OCI-LY1 (cell line): ENCODE measurements at regions not wholly inside any gene's neighbourhood (a gene's known extent, or its start where the extent isn't known, plus 50 kb on each side); places are given as distances from the start of the nearest gene placed in this dataset.

Experiments used
- H2AFZ ChIP-seq: fragments of 200-600 bp; sonication (generic), shearing (Covaris generic); 2 replicates; pipeline ENCODE4 v1.6.0; 2014; ENCODE audit warnings: antibody characterized with exemption, mild to moderate bottlenecking, low read length
- H3F3A ChIP-seq: fragments of 200-600 bp; sonication (generic), shearing (Covaris generic); 2 replicates; pipeline ENCODE4 v1.6.0; 2014; ENCODE audit warnings: mild to moderate bottlenecking, antibody characterized with exemption, low read length, moderate library complexity; ENCODE audit not compliant: insufficient read depth
- H3K27ac ChIP-seq: fragments of 200-600 bp; sonication (generic); 2 replicates; pipeline ENCODE4 v1.5.1; 2014; ENCODE audit warnings: low read length, mixed run types, mild to moderate bottlenecking, low read depth; ENCODE audit not compliant: poor library complexity, severe bottlenecking
- H3K27me3 ChIP-seq: fragments of 200-600 bp; sonication (generic); 2 replicates; pipeline ENCODE4 v1.6.0; 2014; ENCODE audit warnings: antibody characterized with exemption, mild to moderate bottlenecking, low read length, moderate library complexity; ENCODE audit not compliant: insufficient read depth
- H3K36me3 ChIP-seq: fragments of 200-600 bp; sonication (generic); 2 replicates; pipeline ENCODE4 v1.6.1; 2014; ENCODE audit warnings: mild to moderate bottlenecking, antibody characterized with exemption, low read length, moderate library complexity, mixed read lengths; ENCODE audit not compliant: insufficient read depth
- H3K4me1 ChIP-seq: fragments of 200-600 bp; sonication (generic); 2 replicates; pipeline ENCODE4 v1.5.1; 2014; ENCODE audit warnings: mild to moderate bottlenecking, low read length, moderate library complexity; ENCODE audit not compliant: insufficient read depth, severe bottlenecking
- H3K4me2 ChIP-seq: fragments of 200-600 bp; sonication (generic), shearing (Covaris generic); 2 replicates; pipeline ENCODE4 v1.6.1; 2014; ENCODE audit warnings: low read length
- H3K4me3 ChIP-seq: fragments of 200-600 bp; sonication (generic); 2 replicates; pipeline ENCODE4 v1.5.1; 2014; ENCODE audit warnings: low read length, low read depth, mild to moderate bottlenecking, mixed read lengths; ENCODE audit not compliant: poor library complexity, severe bottlenecking
- H3K79me2 ChIP-seq: fragments of 200-600 bp; shearing (Covaris generic); 2 replicates; pipeline ENCODE4 v1.6.1; 2016; ENCODE audit warnings: mixed run types, low read length, mixed read lengths; ENCODE audit not compliant: insufficient read depth
- H3K9ac ChIP-seq: fragments of 200-600 bp; sonication (generic), shearing (Covaris generic); 2 replicates; pipeline ENCODE4 v1.6.1; 2014; ENCODE audit warnings: mild to moderate bottlenecking, low read length, mixed read lengths
- H3K9me2 ChIP-seq: fragments of 200-600 bp; sonication (generic), shearing (Covaris generic); 2 replicates; pipeline ENCODE4 v1.6.1; 2014; ENCODE audit warnings: low read depth, mild to moderate bottlenecking, low read length, mixed read lengths
- H3K9me3 ChIP-seq: fragments of 200-600 bp; shearing (Covaris generic); 2 replicates; pipeline ENCODE4 v1.6.1; 2014; ENCODE audit warnings: low read length, mixed read lengths
- H4K20me1 ChIP-seq: fragments of 200-600 bp; sonication (generic), shearing (Covaris generic); 2 replicates; pipeline ENCODE4 v1.6.0; 2016; ENCODE audit warnings: mild to moderate bottlenecking, low read length; ENCODE audit not compliant: insufficient read depth
- EZH2 ChIP-seq: fragments of 200-600 bp; sonication (generic), shearing (Covaris generic); IDR thresholded peaks from 2 replicates; pipeline ENCODE4 v1.8.0; 2017; ENCODE audit warnings: borderline replicate concordance, mixed run types, mild to moderate bottlenecking, antibody characterized with exemption, low read length, moderate library complexity, mixed read lengths
- TF ChIP-seq, protein P1 (sequence below): fragments of 200-600 bp; sonication (generic), shearing (Covaris generic); IDR thresholded peaks from 2 replicates; pipeline ENCODE4 v1.5.1; 2017; ENCODE audit warnings: mild to moderate bottlenecking, antibody characterized with exemption, low read length, moderate library complexity, mixed read lengths

DNA sequence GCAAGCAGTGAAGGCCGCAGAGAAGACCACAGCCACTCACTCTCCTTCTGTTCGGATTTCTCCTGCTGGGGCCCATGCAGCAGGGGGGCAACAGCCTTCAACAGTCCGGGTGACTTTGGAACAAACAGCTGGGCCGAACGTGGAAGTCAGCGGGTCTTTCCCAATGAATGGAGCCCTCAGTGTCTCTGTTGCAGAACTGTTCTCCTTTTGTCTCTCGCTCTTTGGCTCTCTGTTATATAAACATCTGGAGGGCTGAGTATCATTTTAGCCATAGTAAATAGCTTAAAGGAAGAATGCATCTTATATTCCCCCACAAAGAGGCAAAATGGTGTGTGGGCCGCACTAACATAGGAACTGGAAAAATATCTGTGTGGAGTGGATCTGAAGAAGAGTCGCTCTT is 136.7 kb upstream of the RALGAPA2 start:
- H3F3A ChIP-seq, result no peaks in the 10 kb centered on the region
- H3K4me2 ChIP-seq, result no peak overlapping the region
- H3K9me3 ChIP-seq, result no peaks in the 10 kb centered on the region
- H3K79me2 ChIP-seq, result no peaks in the 10 kb centered on the region
- no peaks in the 10 kb centered on the region for H3K36me3 ChIP-seq
- H3K27me3 ChIP-seq, result no peaks in the 10 kb centered on the region
- no peak overlapping the region for H2AFZ ChIP-seq
- H3K9me2 ChIP-seq, result no peaks in the 10 kb centered on the region
- H3K4me1 ChIP-seq, result no peaks in the 10 kb centered on the region
- no peaks in the 10 kb centered on the region for H4K20me1 ChIP-seq
- no peak overlapping the region for H3K27ac ChIP-seq
- no peak overlapping the region for H3K9ac ChIP-seq
- no peak overlapping the region for H3K4me3 ChIP-seq
- TF ChIP-seq, protein P1, sequence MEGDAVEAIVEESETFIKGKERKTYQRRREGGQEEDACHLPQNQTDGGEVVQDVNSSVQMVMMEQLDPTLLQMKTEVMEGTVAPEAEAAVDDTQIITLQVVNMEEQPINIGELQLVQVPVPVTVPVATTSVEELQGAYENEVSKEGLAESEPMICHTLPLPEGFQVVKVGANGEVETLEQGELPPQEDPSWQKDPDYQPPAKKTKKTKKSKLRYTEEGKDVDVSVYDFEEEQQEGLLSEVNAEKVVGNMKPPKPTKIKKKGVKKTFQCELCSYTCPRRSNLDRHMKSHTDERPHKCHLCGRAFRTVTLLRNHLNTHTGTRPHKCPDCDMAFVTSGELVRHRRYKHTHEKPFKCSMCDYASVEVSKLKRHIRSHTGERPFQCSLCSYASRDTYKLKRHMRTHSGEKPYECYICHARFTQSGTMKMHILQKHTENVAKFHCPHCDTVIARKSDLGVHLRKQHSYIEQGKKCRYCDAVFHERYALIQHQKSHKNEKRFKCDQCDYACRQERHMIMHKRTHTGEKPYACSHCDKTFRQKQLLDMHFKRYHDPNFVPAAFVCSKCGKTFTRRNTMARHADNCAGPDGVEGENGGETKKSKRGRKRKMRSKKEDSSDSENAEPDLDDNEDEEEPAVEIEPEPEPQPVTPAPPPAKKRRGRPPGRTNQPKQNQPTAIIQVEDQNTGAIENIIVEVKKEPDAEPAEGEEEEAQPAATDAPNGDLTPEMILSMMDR, result no peak
- TF ChIP-seq EZH2, result no peak

DNA sequence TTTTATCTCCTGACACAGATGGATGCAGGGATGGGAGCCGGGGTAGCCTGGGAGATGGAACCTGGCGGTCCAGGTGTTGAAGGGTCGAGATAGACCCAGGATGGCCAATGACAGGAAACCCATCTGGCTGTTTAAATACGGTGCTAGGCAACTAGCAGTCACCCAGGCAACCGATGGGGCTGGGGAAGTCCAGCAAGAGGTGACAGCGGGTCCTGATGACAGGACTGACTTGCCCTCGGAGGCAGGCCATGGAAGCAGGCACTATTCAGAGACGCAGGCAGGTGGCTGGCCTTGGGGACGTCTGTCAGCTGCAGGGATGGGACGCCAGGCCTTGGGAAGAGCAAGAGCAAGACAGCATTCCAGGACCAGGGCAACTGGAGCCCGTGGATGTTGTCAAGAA is 135.4 kb upstream of the RALGAPA2 start:
- H3K9ac ChIP-seq, result no peak overlapping the region
- H4K20me1 ChIP-seq, result no peaks in the 10 kb centered on the region
- H3K4me3 ChIP-seq, result no peak overlapping the region
- TF ChIP-seq, protein P1, result no peak
- no peak for TF ChIP-seq EZH2
- no peaks in the 10 kb centered on the region for H3K9me2 ChIP-seq
- H3K4me2 ChIP-seq, result no peak overlapping the region
- no peak overlapping the region for H2AFZ ChIP-seq
- H3K27me3 ChIP-seq, result no peaks in the 10 kb centered on the region
- no peaks in the 10 kb centered on the region for H3K79me2 ChIP-seq
- no peaks in the 10 kb centered on the region for H3K9me3 ChIP-seq
- H3K27ac ChIP-seq, result no peak overlapping the region
- no peaks in the 10 kb centered on the region for H3K36me3 ChIP-seq
- no peaks in the 10 kb centered on the region for H3K4me1 ChIP-seq
- no peaks in the 10 kb centered on the region for H3F3A ChIP-seq

DNA sequence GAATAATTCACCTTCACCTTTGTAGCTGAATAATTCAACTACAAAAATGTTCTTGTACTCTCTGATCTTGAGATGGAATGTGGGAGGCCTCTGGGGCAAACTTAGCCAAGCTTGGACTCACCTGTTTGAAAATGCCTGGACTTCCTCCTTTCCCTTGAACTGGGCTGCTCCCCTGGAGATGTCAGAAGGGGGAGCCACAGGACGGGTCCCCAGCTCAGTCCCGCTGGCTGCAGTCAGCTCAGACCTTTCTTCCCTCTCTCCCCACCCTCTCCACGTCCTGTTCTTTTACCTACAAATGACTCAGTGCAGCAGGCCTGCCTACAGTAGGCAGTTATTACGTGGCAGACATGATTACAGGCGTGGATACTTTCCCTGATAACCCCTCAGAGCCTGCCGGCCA is 131.5 kb upstream of the RALGAPA2 start:
- no peak overlapping the region for H2AFZ ChIP-seq

More for the DNA sequence above, 131.5 kb upstream of the RALGAPA2 start:
- Histone ChIP-seq H3K4me3 (no peak overlapping the region), H3K4me2 (no peak overlapping the region), H3K36me3 (no peaks in the 10 kb centered on the region), H3K9me3 (no peaks in the 10 kb centered on the region), H3K9me2 (no peaks in the 10 kb centered on the region), H3K27me3 (no peaks in the 10 kb centered on the region), H3K9ac (no peak overlapping the region), H3K4me1 (no peaks in the 10 kb centered on the region), H3F3A (no peaks in the 10 kb centered on the region), H4K20me1 (no peaks in the 10 kb centered on the region), H3K79me2 (no peaks in the 10 kb centered on the region), H3K27ac (no peak overlapping the region)
- no peak for TF ChIP-seq EZH2
- TF ChIP-seq, protein P1, result no peak
